Liver (tissue), 8 donors: ENCODE measurements at regions not wholly inside any gene's neighbourhood (a gene's known extent, or its start where the extent isn't known, plus 50 kb on each side); places are given as distances from the start of the nearest gene placed in this dataset.

Experiments
- DNase-seq: peaks from one replicate; pipeline ENCODE4 v3.0.0-alpha.2; 2017; ENCODE audit warnings: low spot score
- H3K27ac ChIP-seq, 2 donors: one replicate each; pipeline ENCODE4 v1.7.0; 2013; ENCODE audit warnings: inconsistent platforms in 2 of 2, low read length in 2 of 2, control low read depth in 1 of 2, low read depth in 1 of 2, mild to moderate bottlenecking in 1 of 2
- H3K27me3 ChIP-seq, 4 donors: one replicate each; pipeline versions ENCODE4 v1.6.1 to v1.7.0; 2013; ENCODE audit warnings: low read length in 3 of 4, inconsistent platforms in 1 of 4, mild to moderate bottlenecking in 1 of 4, moderate library complexity in 1 of 4; ENCODE audit not compliant: control insufficient read depth in 4 of 4, insufficient read depth in 4 of 4
- H3K36me3 ChIP-seq, 4 donors: one replicate each; pipeline versions ENCODE4 v1.6.1 to v1.7.0; 2013; ENCODE audit warnings: low read length in 3 of 4, mild to moderate bottlenecking in 3 of 4, low read depth in 1 of 4, moderate library complexity in 1 of 4; ENCODE audit not compliant: control insufficient read depth in 4 of 4, insufficient read depth in 3 of 4
- H3K4me1 ChIP-seq, 4 donors: one replicate each; pipeline versions ENCODE4 v1.6.1 to v1.7.0; 2013; ENCODE audit warnings: low read length in 3 of 4, mild to moderate bottlenecking in 3 of 4, moderate library complexity in 1 of 4; ENCODE audit not compliant: control insufficient read depth in 4 of 4, insufficient read depth in 4 of 4
- H3K4me3 ChIP-seq, 3 donors: one replicate each; pipeline versions ENCODE4 v1.6.1 to v1.7.0; 2013; ENCODE audit warnings: low read length in 3 of 3, control low read depth in 1 of 3, low read depth in 1 of 3, mild to moderate bottlenecking in 1 of 3
- H3K9ac ChIP-seq, 2 donors: one replicate each; pipeline ENCODE4 v1.7.0; 2013; ENCODE audit warnings: low read length in 2 of 2, mild to moderate bottlenecking in 2 of 2, moderate library complexity in 2 of 2, control low read depth in 1 of 2, low read depth in 1 of 2
- H3K9me3 ChIP-seq, 4 donors: one replicate each; pipeline versions ENCODE4 v1.6.1 to v1.7.0; 2013; ENCODE audit warnings: low read length in 3 of 4; ENCODE audit not compliant: control insufficient read depth in 4 of 4
- ATF3 ChIP-seq: IDR thresholded peaks from 2 replicates; pipeline ENCODE4 v1.6.1; 2016; ENCODE audit warnings: antibody characterized with exemption
- CTCF ChIP-seq: fragments of 150-350 bp; IDR thresholded peaks from 2 replicates; pipeline ENCODE4 v1.5.1; 2017; ENCODE audit warnings: improper control_type of control experiment, low read depth, low read length; ENCODE audit not compliant: missing input control
- EGR1 ChIP-seq, 2 donors: IDR thresholded peaks; 2 replicates each; pipeline ENCODE4 v1.6.1; 2016 to 2018; ENCODE audit warnings: antibody characterized with exemption in 2 of 2, low read depth in 2 of 2
- FOXA1 ChIP-seq: IDR thresholded peaks from 2 replicates; pipeline ENCODE4 v1.6.1; 2016; ENCODE audit warnings: antibody characterized with exemption
- FOXA2 ChIP-seq: IDR thresholded peaks from 2 replicates; pipeline ENCODE4 v1.6.1; 2016; ENCODE audit warnings: antibody characterized with exemption
- GABPA ChIP-seq, 2 donors: IDR thresholded peaks in 1 of 2; conservative IDR thresholded peaks in 1 of 2; 2 replicates each; pipeline ENCODE4 v1.6.1; 2016; ENCODE audit warnings: antibody characterized with exemption in 2 of 2, mild to moderate bottlenecking in 1 of 2, moderate library complexity in 1 of 2
- HNF4A ChIP-seq, 2 donors: conservative IDR thresholded peaks; 2 replicates each; pipeline ENCODE4 v1.6.1; 2016; ENCODE audit warnings: antibody characterized with exemption in 2 of 2, mild to moderate bottlenecking in 2 of 2
- HNF4G ChIP-seq: IDR thresholded peaks from 2 replicates; pipeline ENCODE4 v1.6.1; 2016; ENCODE audit warnings: antibody characterized with exemption
- JUND ChIP-seq, 2 donors: IDR thresholded peaks; 2 replicates each; pipeline ENCODE4 v1.6.1; 2016; ENCODE audit warnings: antibody characterized with exemption in 2 of 2
- MAX ChIP-seq: IDR thresholded peaks from 2 replicates; pipeline ENCODE4 v1.6.1; 2016; ENCODE audit warnings: antibody characterized with exemption
- NR2F2 ChIP-seq: IDR thresholded peaks from 2 replicates; pipeline ENCODE4 v1.6.1; 2016; ENCODE audit warnings: antibody characterized with exemption
- RAD21 ChIP-seq, 2 donors: IDR thresholded peaks; 2 replicates each; pipeline ENCODE4 v1.6.1; 2016; ENCODE audit warnings: antibody characterized with exemption in 2 of 2, mild to moderate bottlenecking in 2 of 2
- RXRA ChIP-seq, 2 donors: IDR thresholded peaks; 2 replicates each; pipeline ENCODE4 v1.6.1; 2017 to 2018; ENCODE audit warnings: antibody characterized with exemption in 2 of 2, mild to moderate bottlenecking in 1 of 2
- SP1 ChIP-seq: IDR thresholded peaks from 2 replicates; pipeline ENCODE4 v1.6.1; 2018; ENCODE audit warnings: antibody characterized with exemption, mild to moderate bottlenecking
- TAF1 ChIP-seq: conservative IDR thresholded peaks from 2 replicates; pipeline ENCODE4 v1.6.1; 2016; ENCODE audit warnings: antibody characterized with exemption, mild to moderate bottlenecking
- YY1 ChIP-seq: IDR thresholded peaks from 2 replicates; pipeline ENCODE4 v1.6.1; 2016; ENCODE audit warnings: antibody characterized with exemption, mild to moderate bottlenecking
- WGBS: extraction: QIAGEN DNeasy Blood & Tissue Kit; methylation state at CpG from one replicate; pipeline ENCODE4 v1.1.7; 2013; 5-methylcytosine and 5-hydroxymethylcytosine counted together
- TF ChIP-seq, protein P1 (sequence below): IDR thresholded peaks from 2 replicates; pipeline ENCODE4 v1.6.1; 2016; ENCODE audit warnings: antibody characterized with exemption
- donor health status: healthy.
- donor health status: healthy.
- donor health status: healthy.
- donor health status: healthy.
- donor health status: healthy.

GRCh38 chr13:74646091-74646490 lies 511.9 kb upstream of the KLF12 start (continued):
- no peak for TF ChIP-seq CTCF
- no peak for TF ChIP-seq NR2F2
- no peak for TF ChIP-seq SP1

GRCh38 chr13:74645586-74645985 lies 511.4 kb upstream of the KLF12 start:
- no peak overlapping the region for H3K27ac ChIP-seq
- H3K36me3 ChIP-seq: no peaks in the 10 kb centered on the region
- TF ChIP-seq RXRA (IDR thresholded peaks at IDR 0.05): no peak
- no peak for TF ChIP-seq TAF1
- no peak for TF ChIP-seq EGR1 (IDR thresholded peaks at IDR 0.05; ENCODE audit: low read depth in 2 of 2)
- TF ChIP-seq GABPA (IDR thresholded peaks at IDR 0.05 in 1 of 2, conservative IDR thresholded peaks at IDR 0.05 in 1 of 2): no peak
- TF ChIP-seq ATF3: no peak
- TF ChIP-seq FOXA2: no peak
- no peak for TF ChIP-seq YY1
- no peak for TF ChIP-seq MAX
- TF ChIP-seq SP1: no peak
- TF ChIP-seq JUND (IDR thresholded peaks at IDR 0.05): no peak
- DNase-seq: no peak
- no peak overlapping the region for H3K9ac ChIP-seq
- no peaks in the 10 kb centered on the region for H3K4me1 ChIP-seq
- no peaks in the 10 kb centered on the region for H3K9me3 ChIP-seq
- no peaks in the 10 kb centered on the region for H3K27me3 ChIP-seq
- no peak overlapping the region for H3K4me3 ChIP-seq

GRCh38 chr13:74644229-74644628 lies 510.0 kb upstream of the KLF12 start:
- 65% methylated on average over 1 of the region's 1 CpG for WGBS
- DNase-seq: no peak
- no peak for TF ChIP-seq HNF4A (conservative IDR thresholded peaks at IDR 0.05)
- TF ChIP-seq GABPA (IDR thresholded peaks at IDR 0.05 in 1 of 2, conservative IDR thresholded peaks at IDR 0.05 in 1 of 2): no peak
- no peak for TF ChIP-seq FOXA2
- no peak for TF ChIP-seq FOXA1
- no peak for TF ChIP-seq MAX
- TF ChIP-seq NR2F2: no peak
- no peak for TF ChIP-seq EGR1 (IDR thresholded peaks at IDR 0.05; ENCODE audit: low read depth in 2 of 2)
- TF ChIP-seq ATF3: no peak
- TF ChIP-seq, protein P1, sequence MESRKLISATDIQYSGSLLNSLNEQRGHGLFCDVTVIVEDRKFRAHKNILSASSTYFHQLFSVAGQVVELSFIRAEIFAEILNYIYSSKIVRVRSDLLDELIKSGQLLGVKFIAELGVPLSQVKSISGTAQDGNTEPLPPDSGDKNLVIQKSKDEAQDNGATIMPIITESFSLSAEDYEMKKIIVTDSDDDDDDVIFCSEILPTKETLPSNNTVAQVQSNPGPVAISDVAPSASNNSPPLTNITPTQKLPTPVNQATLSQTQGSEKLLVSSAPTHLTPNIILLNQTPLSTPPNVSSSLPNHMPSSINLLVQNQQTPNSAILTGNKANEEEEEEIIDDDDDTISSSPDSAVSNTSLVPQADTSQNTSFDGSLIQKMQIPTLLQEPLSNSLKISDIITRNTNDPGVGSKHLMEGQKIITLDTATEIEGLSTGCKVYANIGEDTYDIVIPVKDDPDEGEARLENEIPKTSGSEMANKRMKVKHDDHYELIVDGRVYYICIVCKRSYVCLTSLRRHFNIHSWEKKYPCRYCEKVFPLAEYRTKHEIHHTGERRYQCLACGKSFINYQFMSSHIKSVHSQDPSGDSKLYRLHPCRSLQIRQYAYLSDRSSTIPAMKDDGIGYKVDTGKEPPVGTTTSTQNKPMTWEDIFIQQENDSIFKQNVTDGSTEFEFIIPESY: no peak
- no peak for TF ChIP-seq CTCF
- TF ChIP-seq RAD21 (IDR thresholded peaks at IDR 0.05): no peak
- no peak for TF ChIP-seq HNF4G
- TF ChIP-seq SP1: no peak
- no peak for TF ChIP-seq TAF1
- no peaks in the 10 kb centered on the region for H3K9me3 ChIP-seq
- no peak overlapping the region for H3K27ac ChIP-seq
- H3K4me1 ChIP-seq: no peaks in the 10 kb centered on the region
- H3K27me3 ChIP-seq: no peaks in the 10 kb centered on the region
- H3K36me3 ChIP-seq: no peaks in the 10 kb centered on the region
- no peak overlapping the region for H3K4me3 ChIP-seq
- no peak overlapping the region for H3K9ac ChIP-seq
